CD14-positive monocyte (primary cell): ENCODE measurements at regions not wholly inside any gene's neighbourhood (a gene's known extent, or its start where the extent isn't known, plus 50 kb on each side); places are given as distances from the start of the nearest gene placed in this dataset.

Source experiments
- DNase-seq, 3 donors: peaks; one replicate each; pipeline ENCODE4 v3.0.0-alpha.2; 2011 to 2022
- H2AFZ ChIP-seq: 2 replicates; pipeline ENCODE4 v1.6.0; 2012; ENCODE audit warnings: mild to moderate bottlenecking, low read depth, low read length, inconsistent platforms; ENCODE audit not compliant: insufficient read depth, poor library complexity, severe bottlenecking
- H3K27ac ChIP-seq, 2 donors: 1 replicate in 1 of 2; 2 replicates in 1 of 2; pipeline ENCODE4 v1.5.1; 2012 to 2013; ENCODE audit warnings: low read length in 2 of 2, control low read depth in 1 of 2, inconsistent platforms in 1 of 2, low read depth in 1 of 2, mild to moderate bottlenecking in 1 of 2
- H3K27me3 ChIP-seq, 2 donors: one replicate each; pipeline versions ENCODE4 v1.6.0 to v1.6.1; 2011 to 2013; ENCODE audit warnings: low read length in 2 of 2; ENCODE audit not compliant: control insufficient read depth in 2 of 2, insufficient read depth in 2 of 2
- H3K36me3 ChIP-seq, 2 donors: replicated peaks in 1 of 2; 1 replicate in 1 of 2; 2 replicates in 1 of 2; pipeline versions ENCODE4 v1.5.1 to v1.6.1; 2012 to 2013; ENCODE audit warnings: low read length in 2 of 2, control low read depth in 1 of 2, inconsistent platforms in 1 of 2, mild to moderate bottlenecking in 1 of 2; ENCODE audit not compliant: insufficient read depth in 2 of 2, control insufficient read depth in 1 of 2
- H3K4me1 ChIP-seq, 2 donors: 1 replicate in 1 of 2; 2 replicates in 1 of 2; pipeline versions ENCODE4 v1.5.1 to v1.6.1; 2012 to 2013; ENCODE audit warnings: low read length in 2 of 2, control low read depth in 1 of 2, inconsistent platforms in 1 of 2, mild to moderate bottlenecking in 1 of 2, moderate library complexity in 1 of 2; ENCODE audit not compliant: insufficient read depth in 2 of 2, control insufficient read depth in 1 of 2
- H3K4me2 ChIP-seq: replicated peaks from 2 replicates; pipeline ENCODE3; 2012; ENCODE audit warnings: low read length, moderate library complexity, mild to moderate bottlenecking; ENCODE audit not compliant: poor library complexity, severe bottlenecking; ENCODE audit errors: extremely low read depth
- H3K4me3 ChIP-seq, 3 experiments: fragments of 200-600 bp in 1 of 3; sonication (generic) in 1 of 3; replicated peaks in 1 of 3; 1 replicate in 2 of 3; 2 replicates in 1 of 3; pipeline ENCODE4 v1.5.1; 2011 to 2013; ENCODE audit warnings: low read length in 3 of 3, mild to moderate bottlenecking in 3 of 3, control low read depth in 2 of 3, low read depth in 2 of 3, inconsistent platforms in 1 of 3, moderate library complexity in 1 of 3
- H3K79me2 ChIP-seq: 2 replicates; pipeline ENCODE4 v1.6.0; 2012; ENCODE audit warnings: mild to moderate bottlenecking, control low read depth, inconsistent platforms, low read length, moderate library complexity; ENCODE audit not compliant: insufficient read depth
- H3K9ac ChIP-seq: 2 replicates; pipeline ENCODE4 v1.6.0; 2017; ENCODE audit warnings: low read length, mild to moderate bottlenecking; ENCODE audit not compliant: insufficient read depth, poor library complexity, severe bottlenecking
- H3K9me3 ChIP-seq, 2 donors: replicated peaks in 1 of 2; 1 replicate in 1 of 2; 2 replicates in 1 of 2; pipeline versions ENCODE4 v1.5.1 to v1.6.1; 2012 to 2013; ENCODE audit warnings: low read length in 2 of 2, control low read depth in 1 of 2; ENCODE audit not compliant: control insufficient read depth in 1 of 2, insufficient read depth in 1 of 2
- H4K20me1 ChIP-seq: 2 replicates; pipeline ENCODE4 v1.6.0; 2012; ENCODE audit warnings: mild to moderate bottlenecking, low read length, control low read depth, moderate library complexity; ENCODE audit not compliant: insufficient read depth
- H3K27ac Mint-ChIP-seq, 7 donors: one replicate each; pipeline ENCODE4 v1.8.0; 2020; ENCODE audit warnings: mild to moderate bottlenecking in 7 of 7, mixed read lengths in 7 of 7, moderate library complexity in 6 of 7, inconsistent platforms in 2 of 7
- H3K27me3 Mint-ChIP-seq, 3 donors: one replicate each; pipeline ENCODE4 v1.8.0; 2021 to 2022; ENCODE audit warnings: low read depth in 3 of 3, mild to moderate bottlenecking in 3 of 3, mixed read lengths in 3 of 3, moderate library complexity in 3 of 3, inconsistent platforms in 1 of 3
- H3K36me3 Mint-ChIP-seq, 2 donors: one replicate each; pipeline ENCODE4 v1.8.0; 2020; ENCODE audit warnings: mixed read lengths in 2 of 2, inconsistent platforms in 1 of 2, mild to moderate bottlenecking in 1 of 2
- H3K4me1 Mint-ChIP-seq: one replicate; pipeline ENCODE4 v1.8.0; 2020; ENCODE audit warnings: mild to moderate bottlenecking, mixed read lengths
- H3K4me3 Mint-ChIP-seq, 2 donors: one replicate each; pipeline ENCODE4 v1.8.0; 2020; ENCODE audit warnings: mild to moderate bottlenecking in 2 of 2, mixed read lengths in 2 of 2, moderate library complexity in 1 of 2
- H3K9me3 Mint-ChIP-seq, 7 donors: one replicate each; pipeline ENCODE4 v1.8.0; 2020 to 2022; ENCODE audit warnings: mixed read lengths in 7 of 7, mild to moderate bottlenecking in 6 of 7, moderate library complexity in 6 of 7, inconsistent platforms in 2 of 7
- CTCF ChIP-seq: fragments of 200-600 bp; IDR thresholded peaks from one replicate; pipeline ENCODE4 v1.8.0; 2022; ENCODE audit warnings: antibody characterized with exemption, mild to moderate bottlenecking
- WGBS: methylation state at CpG from one replicate; pipeline ENCODE4 v1.1.5; 2013; ENCODE audit warnings: missing lambda C conversion rate; ENCODE audit not compliant: insufficient coverage; 5-methylcytosine and 5-hydroxymethylcytosine counted together
- intact Hi-C, 2 donors: fragments of 100-400 bp; cut with micrococcal nuclease; formaldehyde crosslinking; loops; one replicate each; pipeline versions ENCODE4 v1.15.0 to v1.15.1; 2023

DNA sequence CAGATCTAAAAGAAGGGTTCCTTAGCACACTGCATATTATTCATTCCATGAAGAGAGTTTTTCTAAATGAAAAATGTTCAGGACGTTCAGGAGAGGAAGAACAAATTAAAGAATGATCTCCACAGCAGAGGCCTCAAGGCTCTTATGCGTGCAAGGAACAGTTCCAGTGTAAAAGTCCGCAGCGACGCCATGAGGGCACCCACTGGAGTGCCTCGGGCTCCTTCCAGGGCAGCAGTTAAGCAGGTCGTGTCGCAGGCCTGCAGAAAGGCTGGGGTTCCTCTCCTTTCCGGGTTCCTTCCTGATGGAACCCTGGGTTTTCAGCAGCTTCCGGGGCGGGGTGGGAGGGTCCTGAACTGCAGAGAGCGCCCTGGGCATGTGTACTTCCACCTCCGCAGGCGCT lies 87.1 kb upstream of the SELENOP start:
- no peak overlapping the region for H3K9ac ChIP-seq
- Mint-ChIP-seq H3K27me3 (peaks cover 0 to 3% (median 2%) of the 10 kb centered on the region in 3 donors), H3K27ac (no peak overlapping the region), H3K36me3 (no peaks in the 10 kb centered on the region), H3K4me1 (no peaks in the 10 kb centered on the region), H3K4me3 (no peak overlapping the region), H3K9me3 (peaks cover 0 to 1% (median 0%) of the 10 kb centered on the region in 7 donors)
- intact Hi-C loops, result no loop called here
- no peaks in the 10 kb centered on the region for H4K20me1 ChIP-seq
- H2AFZ ChIP-seq, result no peak overlapping the region
- no peak overlapping the region for H3K4me3 ChIP-seq
- H3K79me2 ChIP-seq, result no peaks in the 10 kb centered on the region
- TF ChIP-seq CTCF, result no peak
- H3K9me3 ChIP-seq, result no peaks in the 10 kb centered on the region
- WGBS, result 95% methylated on average over 14 of the region's 14 CpGs
- no peak overlapping the region for H3K4me2 ChIP-seq
- no peak overlapping the region for H3K27ac ChIP-seq
- H3K27me3 ChIP-seq, result no peaks in the 10 kb centered on the region
- H3K36me3 ChIP-seq, result no peaks in the 10 kb centered on the region
- H3K4me1 ChIP-seq, result no peaks in the 10 kb centered on the region
- DNase-seq, result no peak

DNA sequence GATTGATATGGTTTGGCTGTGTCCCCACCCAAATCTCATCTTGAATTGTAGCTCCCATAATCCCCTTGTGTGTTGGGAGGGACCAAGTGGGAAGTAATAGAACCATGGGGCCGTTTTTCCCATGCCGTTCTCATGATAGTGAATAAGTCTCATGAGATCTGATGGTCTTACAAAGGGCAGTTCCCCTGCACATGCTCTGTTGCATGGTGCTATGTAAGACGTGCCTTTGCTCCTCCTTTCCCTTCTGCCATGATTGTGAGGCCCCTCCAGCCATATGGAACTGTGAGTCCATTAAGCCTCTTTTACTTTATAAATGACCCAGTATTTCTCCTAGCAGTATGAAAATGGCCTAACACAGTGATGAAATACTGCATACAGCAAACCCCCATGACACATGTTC lies 84.8 kb upstream of the SELENOP start:
- Histone ChIP-seq H3K4me1 (no peaks in the 10 kb centered on the region), H3K9me3 (no peaks in the 10 kb centered on the region), H3K9ac (no peak overlapping the region), H2AFZ (no peak overlapping the region), H4K20me1 (no peaks in the 10 kb centered on the region), H3K4me2 (no peak overlapping the region), H3K27me3 (no peaks in the 10 kb centered on the region), H3K36me3 (no peaks in the 10 kb centered on the region), H3K4me3 (no peak overlapping the region), H3K27ac (no peak overlapping the region), H3K79me2 (no peaks in the 10 kb centered on the region)
- no peak for DNase-seq
- H3K4me3 Mint-ChIP-seq, result no peak overlapping the region
- no peaks in the 10 kb centered on the region for H3K4me1 Mint-ChIP-seq
- intact Hi-C loops, result no loop called here
- 92% methylated on average over 2 of the region's 3 CpGs for WGBS
- peaks cover 0 to 2% (median 0%) of the 10 kb centered on the region in 3 donors for H3K27me3 Mint-ChIP-seq
- no peak for TF ChIP-seq CTCF
- no peaks in the 10 kb centered on the region for H3K9me3 Mint-ChIP-seq
- H3K36me3 Mint-ChIP-seq, result no peaks in the 10 kb centered on the region
- no peak overlapping the region for H3K27ac Mint-ChIP-seq
